GM21526 (cell line): ENCODE measurements at regions not wholly inside any gene's neighbourhood (a gene's known extent, or its start where the extent isn't known, plus 50 kb on each side); places are given as distances from the start of the nearest gene placed in this dataset.

Source experiments
- ATAC-seq: cut with Tn5 transposase; IDR thresholded peaks from one replicate; pipeline ENCODE4 v1.9.1; 2021; ENCODE audit warnings: moderate library complexity; ENCODE audit not compliant: unreplicated experiment, low FRiP score

GRCh38 chr2:223221139-223221835, 169.3 kb downstream of the KCNE4 start:
- no peak for ATAC-seq

- no peak for ATAC-seq
Measured at GRCh38 chr2:223222397-223222796, 170.4 kb downstream of the KCNE4 start.

- no peak for ATAC-seq
Measured at GRCh38 chr2:223223156-223223555, 171.2 kb downstream of the KCNE4 start.

- no peak for ATAC-seq
Measured at GRCh38 chr2:223225266-223225665, 173.3 kb downstream of the KCNE4 start.

DNA sequence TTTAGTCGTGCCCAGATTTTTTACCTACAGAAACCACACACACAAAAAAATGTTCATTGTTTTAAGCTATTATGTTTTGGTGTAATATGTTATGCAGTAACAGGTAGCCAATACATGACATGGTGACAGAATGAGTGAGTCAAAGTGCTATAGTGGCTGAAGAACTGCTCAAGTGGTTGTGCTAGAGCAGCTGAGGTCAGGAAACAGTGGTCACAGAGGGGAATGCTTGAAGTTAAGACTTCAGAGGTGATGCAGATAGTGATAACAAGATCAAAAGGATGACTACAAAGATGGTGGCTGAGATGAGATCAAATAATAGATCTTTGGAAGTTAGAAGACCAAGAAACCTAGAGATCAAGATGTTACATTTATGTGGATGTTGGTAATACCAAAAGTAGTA, 174.3 kb downstream of the KCNE4 start:
- no peak for ATAC-seq

GRCh38 chr2:223227338-223227737, 175.3 kb downstream of the KCNE4 start:
- ATAC-seq = no peak

- ATAC-seq = no peak
Measured at GRCh38 chr2:223228871-223229270, 176.9 kb downstream of the KCNE4 start.

DNA sequence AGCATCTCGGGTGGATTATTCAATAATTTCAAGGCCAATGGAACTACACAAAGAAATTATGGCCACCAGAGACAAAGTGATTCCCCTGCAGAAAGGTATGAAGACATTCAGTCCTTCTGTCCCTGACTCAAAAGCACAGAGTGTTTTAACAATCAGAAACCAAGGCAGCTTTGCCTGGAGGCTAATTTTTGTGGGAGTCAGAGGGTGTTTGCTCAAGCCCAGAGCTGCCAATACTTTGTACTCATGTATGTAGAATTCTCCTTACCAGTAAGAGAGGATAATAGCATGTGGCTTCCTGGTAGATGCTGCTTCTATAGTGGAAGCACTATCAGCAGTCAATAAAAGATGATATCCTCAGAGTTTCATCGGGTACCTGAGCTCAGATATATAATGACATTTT, 178.4 kb downstream of the KCNE4 start:
- ATAC-seq = no peak

GRCh38 chr2:223232285-223232684, 180.3 kb downstream of the KCNE4 start:
- ATAC-seq = no peak

- ATAC-seq = no peak
Measured at GRCh38 chr2:223232896-223233295, 180.9 kb downstream of the KCNE4 start.

DNA sequence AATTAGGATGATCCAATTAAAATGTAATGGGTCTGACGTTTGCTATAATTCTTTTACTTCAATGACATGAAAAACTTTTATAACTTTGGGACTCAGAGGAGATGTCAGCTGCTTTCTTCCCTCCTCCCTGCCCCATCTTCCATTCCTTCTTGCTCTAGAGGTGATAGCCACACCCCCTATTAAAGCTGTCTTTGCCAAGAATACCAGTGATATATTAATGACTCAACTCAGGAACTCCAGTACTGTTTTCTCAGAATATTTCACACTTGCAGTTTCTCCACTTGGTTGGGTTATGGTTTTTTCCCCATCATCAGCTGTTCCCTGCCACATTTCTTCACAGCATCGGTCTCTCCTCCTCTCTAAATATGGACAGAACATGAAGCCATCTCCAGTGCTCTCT, 184.0 kb downstream of the KCNE4 start:
- ATAC-seq = no peak

DNA sequence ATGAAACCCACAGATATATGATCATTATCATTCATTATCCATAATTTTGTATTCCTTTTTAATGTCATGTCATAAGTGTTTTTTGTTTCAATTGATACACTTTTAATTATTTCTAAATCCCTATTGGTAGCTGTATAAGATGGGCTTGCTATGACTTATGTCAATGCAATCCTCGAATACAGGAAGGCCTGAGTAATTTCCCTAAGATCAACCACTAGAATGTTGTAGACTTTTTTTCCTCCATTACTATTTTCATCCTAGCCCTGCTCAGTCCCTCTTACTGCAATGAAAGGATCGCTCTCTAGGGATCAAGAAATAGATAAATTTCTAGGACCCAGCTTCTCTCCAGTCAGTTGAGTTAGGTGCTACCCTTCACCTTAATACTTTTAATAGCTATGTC, 186.3 kb downstream of the KCNE4 start:
- no peak for ATAC-seq

DNA sequence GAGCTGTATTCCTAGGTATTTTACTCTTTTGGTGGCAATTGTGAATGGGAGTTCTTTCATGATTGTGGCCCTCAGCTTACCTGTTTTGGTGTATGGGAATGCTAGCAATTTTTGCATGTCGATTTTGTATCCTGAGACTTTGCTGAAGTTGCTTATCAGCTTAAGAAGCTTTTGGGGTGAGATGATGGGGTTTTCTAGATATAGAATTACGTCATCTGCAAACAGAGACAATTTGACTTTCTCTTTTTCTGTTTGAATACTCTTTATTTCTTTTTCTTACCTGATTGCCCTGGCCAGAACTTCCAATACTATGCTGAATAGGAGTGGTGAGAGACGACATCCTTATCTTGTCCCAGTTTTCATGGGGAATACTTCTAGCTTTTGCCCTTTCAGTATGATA, 191.2 kb downstream of the KCNE4 start:
- ATAC-seq = no peak

GRCh38 chr2:223247136-223247535, 195.1 kb downstream of the KCNE4 start:
- no peak for ATAC-seq

GRCh38 chr2:223251656-223252229, 199.8 kb downstream of the KCNE4 start:
- ATAC-seq = no peak

GRCh38 chr2:223260681-223261080, 208.7 kb downstream of the KCNE4 start:
- ATAC-seq = no peak

- ATAC-seq = no peak
Measured at GRCh38 chr2:223262946-223263345, 211.0 kb downstream of the KCNE4 start.

GRCh38 chr2:223264541-223265193, 212.7 kb downstream of the KCNE4 start:
- ATAC-seq = no peak

- ATAC-seq = no peak
Measured at GRCh38 chr2:223267160-223267951, 215.4 kb downstream of the KCNE4 start.

DNA sequence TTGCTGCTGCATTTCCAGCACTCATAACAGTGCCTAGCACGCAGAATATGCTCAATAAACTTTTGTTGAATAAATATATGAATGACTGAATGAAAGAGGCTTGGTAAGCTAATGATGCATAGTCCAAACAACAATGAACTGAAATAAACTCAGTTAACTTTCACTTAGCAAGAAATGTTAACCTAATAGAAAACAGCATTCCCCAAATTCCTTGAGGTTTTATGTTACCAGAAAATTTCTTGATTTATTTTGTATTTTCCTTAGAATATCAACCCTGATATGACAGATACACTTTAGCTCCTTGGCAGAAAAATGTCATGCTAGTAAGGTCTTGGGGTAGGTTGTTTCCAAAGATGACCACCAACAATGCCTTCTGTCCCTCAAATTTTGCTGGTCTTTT, 217.4 kb downstream of the KCNE4 start:
- ATAC-seq = no peak

- no peak for ATAC-seq
Measured at GRCh38 chr2:223270548-223270947, 218.6 kb downstream of the KCNE4 start.
